SK-N-SH treated with all-trans-retinoic acid at 6 μM for 48 hours (cell line): ENCODE measurements at regions not wholly inside any gene's neighbourhood (a gene's known extent, or its start where the extent isn't known, plus 50 kb on each side); places are given as distances from the start of the nearest gene placed in this dataset.

Source experiments
- ATAC-seq: fragments of 200-7000 bp; cut with Tn5 transposase; 3 replicates; pipeline ENCODE4 v1.9.1; 2020; ENCODE audit warnings: mild to moderate bottlenecking, moderate library complexity
- BACH2 ChIP-seq: fragments of 250-450 bp; sonication (Bioruptor Pico); IDR thresholded peaks from 2 replicates; pipeline ENCODE4 v1.9.0; 2021; ENCODE audit warnings: mild to moderate bottlenecking, borderline replicate concordance
- CREB5 ChIP-seq: fragments of 250-450 bp; sonication (Bioruptor Pico); IDR thresholded peaks from 2 replicates; pipeline ENCODE4 v1.5.1; 2020; ENCODE audit warnings: low read depth, mild to moderate bottlenecking, moderate library complexity
- CSDC2 ChIP-seq: fragments of 250-450 bp; sonication (Bioruptor Pico); IDR thresholded peaks from 2 replicates; pipeline ENCODE4 v1.5.0; 2020; ENCODE audit warnings: mild to moderate bottlenecking, moderate library complexity
- ESRRG ChIP-seq: fragments of 250-450 bp; sonication (Bioruptor Pico); IDR thresholded peaks from 2 replicates; pipeline ENCODE4 v1.6.1; 2021; ENCODE audit warnings: mild to moderate bottlenecking
- GLIS3 ChIP-seq: fragments of 250-450 bp; sonication (Bioruptor Pico); IDR thresholded peaks from 2 replicates; pipeline ENCODE4 v1.5.0; 2020; ENCODE audit warnings: mild to moderate bottlenecking, moderate library complexity
- ISL1 ChIP-seq: fragments of 250-450 bp; sonication (Bioruptor Pico); IDR thresholded peaks from 2 replicates; pipeline ENCODE4 v2.1.2; 2022; ENCODE audit warnings: mild to moderate bottlenecking, moderate library complexity
- OSR1 ChIP-seq: fragments of 250-450 bp; sonication (Bioruptor Pico); IDR thresholded peaks from 2 replicates; pipeline ENCODE4 v1.8.0; 2022; ENCODE audit warnings: moderate library complexity, mild to moderate bottlenecking, inconsistent platforms
- PATZ1 ChIP-seq: fragments of 250-450 bp; sonication (Bioruptor Pico); IDR thresholded peaks from 2 replicates; pipeline ENCODE4 v1.8.0; 2020; ENCODE audit warnings: mild to moderate bottlenecking, moderate library complexity, borderline replicate concordance
- POU6F1 ChIP-seq: fragments of 250-450 bp; sonication (Bioruptor Pico); IDR thresholded peaks from 2 replicates; pipeline ENCODE4 v1.8.0; 2021; ENCODE audit warnings: low read depth, mild to moderate bottlenecking, moderate library complexity, borderline replicate concordance
- PPARA ChIP-seq: fragments of 250-450 bp; sonication (Bioruptor Pico); IDR thresholded peaks from 2 replicates; pipeline ENCODE4 v1.5.0; 2020; ENCODE audit warnings: mild to moderate bottlenecking, borderline replicate concordance
- RARB ChIP-seq: fragments of 250-450 bp; sonication (Bioruptor Pico); IDR thresholded peaks from 2 replicates; pipeline ENCODE4 v1.8.0; 2021; ENCODE audit warnings: mild to moderate bottlenecking, moderate library complexity
- SNAI2 ChIP-seq: fragments of 250-450 bp; sonication (Bioruptor Pico); IDR thresholded peaks from 2 replicates; pipeline ENCODE4 v1.5.0; 2020; ENCODE audit warnings: mild to moderate bottlenecking, moderate library complexity
- TCF4 ChIP-seq: fragments of 250-450 bp; sonication (Bioruptor Pico); IDR thresholded peaks from 2 replicates; pipeline ENCODE4 v1.8.0; 2021; ENCODE audit warnings: mild to moderate bottlenecking, moderate library complexity, borderline replicate concordance
- TOX ChIP-seq: fragments of 250-450 bp; sonication (Bioruptor Pico); IDR thresholded peaks from 2 replicates; pipeline ENCODE4 v1.8.0; 2021; ENCODE audit warnings: mild to moderate bottlenecking, moderate library complexity, borderline replicate concordance
- TSHZ2 ChIP-seq: fragments of 250-450 bp; sonication (Bioruptor Pico); IDR thresholded peaks from 2 replicates; pipeline ENCODE4 v1.5.0; 2020; ENCODE audit warnings: mild to moderate bottlenecking, moderate library complexity
- ZC3H10 ChIP-seq: fragments of 250-450 bp; sonication (Bioruptor Pico); IDR thresholded peaks from 2 replicates; pipeline ENCODE4 v1.5.1; 2021; ENCODE audit warnings: mild to moderate bottlenecking, moderate library complexity
- ZFP3 ChIP-seq: fragments of 250-450 bp; sonication (Bioruptor Pico); IDR thresholded peaks from 2 replicates; pipeline ENCODE4 v1.5.0; 2020; ENCODE audit warnings: mild to moderate bottlenecking, moderate library complexity
- ZFP30 ChIP-seq: fragments of 450-650 bp; formaldehyde crosslinking; IDR thresholded peaks from 2 replicates; pipeline ENCODE4 v1.5.0; 2022; ENCODE audit warnings: mild to moderate bottlenecking, moderate library complexity
- ZNF565 ChIP-seq: fragments of 450-650 bp; formaldehyde crosslinking; conservative IDR thresholded peaks from 2 replicates; pipeline ENCODE4 v1.5.0; 2020; ENCODE audit warnings: low read depth, mild to moderate bottlenecking, moderate library complexity
- ZNF70 ChIP-seq: fragments of 450-650 bp; formaldehyde crosslinking; IDR thresholded peaks from 2 replicates; pipeline ENCODE4 v1.5.0; 2020; ENCODE audit warnings: mild to moderate bottlenecking, moderate library complexity
- ZNF8 ChIP-seq: fragments of 450-650 bp; formaldehyde crosslinking; IDR thresholded peaks from 2 replicates; pipeline ENCODE4 v1.5.0; 2020; ENCODE audit warnings: mild to moderate bottlenecking, moderate library complexity

GRCh38 chr13:112248862-112249592, 127.1 kb upstream of the SPACA7 start:
- TF ChIP-seq PPARA (no peak), ZC3H10 (no peak), ZNF565 (CRISPR knock-in tag) (no peak), ISL1 (CRISPR knock-in tag) (no peak), ESRRG (CRISPR knock-in tag) (no peak), ZFP3 (no peak), CSDC2 (CRISPR knock-in tag) (no peak), RARB (CRISPR knock-in tag) (no peak), TSHZ2 (CRISPR knock-in tag) (no peak), ZNF8 (CRISPR knock-in tag) (no peak), GLIS3 (no peak)
- no peak for ATAC-seq

GRCh38 chr13:112249644-112250610, 126.2 kb upstream of the SPACA7 start:
- no peak for ATAC-seq
- TF ChIP-seq ZNF565 (CRISPR knock-in tag) (no peak), ZFP30 (no peak), ZNF8 (CRISPR knock-in tag) (no peak)
- TF ChIP-seq, all 23 proteins: peak for 0

GRCh38 chr13:112250788-112251445, 125.2 kb upstream of the SPACA7 start:
- no peak for TF ChIP-seq TOX (CRISPR knock-in tag)
- TF ChIP-seq GLIS3 = no peak
- TF ChIP-seq RARB (CRISPR knock-in tag) = no peak
- TF ChIP-seq ZNF565 (CRISPR knock-in tag) = no peak
- TF ChIP-seq PPARA = no peak
- TF ChIP-seq BACH2 = no peak
- TF ChIP-seq CREB5 = no peak
- no peak for TF ChIP-seq SNAI2
- no peak for TF ChIP-seq TCF4 (CRISPR knock-in tag)
- no peak for TF ChIP-seq ZNF8 (CRISPR knock-in tag)
- no peak for TF ChIP-seq ZNF70 (CRISPR knock-in tag)
- TF ChIP-seq ZFP30 = no peak
- no peak for TF ChIP-seq OSR1 (CRISPR knock-in tag)
- TF ChIP-seq PATZ1 (CRISPR knock-in tag) = no peak
- TF ChIP-seq ZFP3 = no peak
- no peak for TF ChIP-seq POU6F1 (CRISPR knock-in tag)
- no peak; the same call in 2 of the 3 replicates for ATAC-seq
